ENCODE measurements at regions not wholly inside any gene's neighbourhood (a gene's known extent, or its start where the extent isn't known, plus 50 kb on each side); places are given as distances from the start of the nearest gene placed in this dataset.

GRCh38 chr13:72104656-72105180 is 237.7 kb upstream of the DACH1 start:
- DNase-seq (ENCODE audit: low spot score) (no peak), ATAC-seq (ENCODE audit: insufficient number of reproducible peaks, low FRiP score, low read depth) (no peak)
- Histone ChIP-seq H3K9me3 (no peaks in the 10 kb centered on the region), H3K27ac (no peak overlapping the region), H3K27me3 (replicated peaks; ENCODE audit: insufficient read depth) (no peaks in the 10 kb centered on the region), H3K4me1 (ENCODE audit: control insufficient read depth in 1 of 2, low read depth in 2 of 2) (no peaks in the 10 kb centered on the region), H3K4me3 (no peak overlapping the region), H3K36me3 (no peaks in the 10 kb centered on the region)
- TF ChIP-seq CTCF (IDR thresholded peaks at IDR 0.05), result no peak

GRCh38 chr13:72101768-72102400 is 234.9 kb upstream of the DACH1 start:
- TF ChIP-seq CTCF (IDR thresholded peaks at IDR 0.05), result no peak
- H3K36me3 ChIP-seq, result no peaks in the 10 kb centered on the region
- H3K27ac ChIP-seq, result no peak overlapping the region
- H3K9me3 ChIP-seq, result no peaks in the 10 kb centered on the region
- H3K27me3 ChIP-seq (replicated peaks; ENCODE audit: insufficient read depth), result no peaks in the 10 kb centered on the region
- no peak overlapping the region for H3K4me3 ChIP-seq
- no peak for ATAC-seq (ENCODE audit: insufficient number of reproducible peaks, low FRiP score, low read depth)
- H3K4me1 ChIP-seq (ENCODE audit: control insufficient read depth in 1 of 2, low read depth in 2 of 2), result no peaks in the 10 kb centered on the region
- DNase-seq (ENCODE audit: low spot score), result no peak

GRCh38 chr13:72100339-72100738 is 233.3 kb upstream of the DACH1 start:
- TF ChIP-seq CTCF (IDR thresholded peaks at IDR 0.05), result no peak
- Histone ChIP-seq H3K27me3 (replicated peaks; ENCODE audit: insufficient read depth) (no peaks in the 10 kb centered on the region), H3K27ac (no peak overlapping the region), H3K36me3 (no peaks in the 10 kb centered on the region), H3K9me3 (no peaks in the 10 kb centered on the region), H3K4me3 (no peak overlapping the region), H3K4me1 (ENCODE audit: control insufficient read depth in 1 of 2, low read depth in 2 of 2) (no peaks in the 10 kb centered on the region)
- no peak for DNase-seq (ENCODE audit: low spot score)
- no peak for ATAC-seq (ENCODE audit: insufficient number of reproducible peaks, low FRiP score, low read depth)

- Histone ChIP-seq H3K27me3 (replicated peaks; ENCODE audit: insufficient read depth) (no peaks in the 10 kb centered on the region), H3K4me1 (ENCODE audit: control insufficient read depth in 1 of 2, low read depth in 2 of 2) (no peaks in the 10 kb centered on the region), H3K4me3 (no peak overlapping the region), H3K9me3 (no peaks in the 10 kb centered on the region), H3K36me3 (no peaks in the 10 kb centered on the region), H3K27ac (no peak overlapping the region)
- DNase-seq (ENCODE audit: low spot score), result no peak
- no peak for TF ChIP-seq CTCF (IDR thresholded peaks at IDR 0.05)
- no peak for ATAC-seq (ENCODE audit: insufficient number of reproducible peaks, low FRiP score, low read depth)
Observed at GRCh38 chr13:72097568-72097967, 230.6 kb upstream of the DACH1 start.

DNA sequence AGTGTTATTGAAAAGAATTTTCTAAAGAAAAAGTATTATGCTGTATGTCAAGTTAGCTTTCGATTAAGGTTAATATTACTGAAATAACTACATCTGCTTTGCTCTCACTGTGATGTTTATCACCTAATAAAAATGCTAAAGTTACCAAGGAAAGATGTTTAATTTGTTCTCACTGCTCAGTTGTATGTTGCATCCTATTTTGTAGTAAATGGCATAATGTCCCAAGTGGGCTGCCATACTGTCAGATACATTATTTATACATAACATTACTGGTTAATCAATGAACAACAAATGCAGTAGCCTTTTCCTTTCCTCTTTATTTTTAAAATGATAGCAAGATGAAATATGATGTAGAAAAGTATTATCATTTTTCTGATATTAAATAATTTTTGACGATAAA is 226.3 kb upstream of the DACH1 start:
- DNase-seq (ENCODE audit: low spot score) (no peak), ATAC-seq (ENCODE audit: insufficient number of reproducible peaks, low FRiP score, low read depth) (no peak)
- no peak for TF ChIP-seq CTCF (IDR thresholded peaks at IDR 0.05)
- Histone ChIP-seq H3K27ac (no peak overlapping the region), H3K4me1 (ENCODE audit: control insufficient read depth in 1 of 2, low read depth in 2 of 2) (no peaks in the 10 kb centered on the region), H3K4me3 (no peak overlapping the region), H3K9me3 (no peaks in the 10 kb centered on the region), H3K36me3 (no peaks in the 10 kb centered on the region), H3K27me3 (replicated peaks; ENCODE audit: insufficient read depth) (no peaks in the 10 kb centered on the region)
